ENCODE measurements at regions not wholly inside any gene's neighbourhood (a gene's known extent, or its start where the extent isn't known, plus 50 kb on each side); places are given as distances from the start of the nearest gene placed in this dataset.

GRCh38 chr6:156419594-156419993 is 357.6 kb upstream of the ARID1B start:
- no peaks in the 10 kb centered on the region for H3K4me1 ChIP-seq (ENCODE audit: control insufficient read depth in 1 of 2, insufficient read depth in 2 of 2, low read length in 2 of 2)
- H3K4me2 ChIP-seq (ENCODE audit: low read length) = no peak overlapping the region
- DNase-seq (ENCODE audit: low read depth, low spot score) = no peak
- no peaks in the 10 kb centered on the region for H3K79me2 ChIP-seq (ENCODE audit: insufficient read depth, low read length)
- BruUV-seq (replicated peaks) = no TSS peak
- TF ChIP-seq EZH2 (IDR thresholded peaks at IDR 0.05) = no peak
- TF ChIP-seq POLR2A (IDR thresholded peaks at IDR 0.05; ENCODE audit: borderline replicate concordance, extremely low read depth, insufficient read depth, insufficient read length) = no peak
- no peak for TF ChIP-seq CTCF (IDR thresholded peaks at IDR 0.05 in 2 of 3, conservative IDR thresholded peaks at IDR 0.05 in 1 of 3; ENCODE audit: borderline replicate concordance in 1 of 3, insufficient read depth in 1 of 3, low read depth in 2 of 3, low read length in 2 of 3)
- TF ChIP-seq POLR2AphosphoS5 (IDR thresholded peaks at IDR 0.05; ENCODE audit: low read depth, low read length) = no peak
- TF ChIP-seq RAD21 (IDR thresholded peaks at IDR 0.05; ENCODE audit: low read depth) = no peak
- TF ChIP-seq SIN3A (IDR thresholded peaks at IDR 0.05; ENCODE audit: low read depth) = no peak
- TF ChIP-seq REST (IDR thresholded peaks at IDR 0.05; ENCODE audit: low read depth) = no peak
- TF ChIP-seq, protein P1, sequence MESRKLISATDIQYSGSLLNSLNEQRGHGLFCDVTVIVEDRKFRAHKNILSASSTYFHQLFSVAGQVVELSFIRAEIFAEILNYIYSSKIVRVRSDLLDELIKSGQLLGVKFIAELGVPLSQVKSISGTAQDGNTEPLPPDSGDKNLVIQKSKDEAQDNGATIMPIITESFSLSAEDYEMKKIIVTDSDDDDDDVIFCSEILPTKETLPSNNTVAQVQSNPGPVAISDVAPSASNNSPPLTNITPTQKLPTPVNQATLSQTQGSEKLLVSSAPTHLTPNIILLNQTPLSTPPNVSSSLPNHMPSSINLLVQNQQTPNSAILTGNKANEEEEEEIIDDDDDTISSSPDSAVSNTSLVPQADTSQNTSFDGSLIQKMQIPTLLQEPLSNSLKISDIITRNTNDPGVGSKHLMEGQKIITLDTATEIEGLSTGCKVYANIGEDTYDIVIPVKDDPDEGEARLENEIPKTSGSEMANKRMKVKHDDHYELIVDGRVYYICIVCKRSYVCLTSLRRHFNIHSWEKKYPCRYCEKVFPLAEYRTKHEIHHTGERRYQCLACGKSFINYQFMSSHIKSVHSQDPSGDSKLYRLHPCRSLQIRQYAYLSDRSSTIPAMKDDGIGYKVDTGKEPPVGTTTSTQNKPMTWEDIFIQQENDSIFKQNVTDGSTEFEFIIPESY (IDR thresholded peaks at IDR 0.05; ENCODE audit: extremely low read depth, insufficient replicate concordance, low read length) = no peak
- TF ChIP-seq CBX3 (IDR thresholded peaks at IDR 0.05; ENCODE audit: low read depth) = no peak
- no peak for TF ChIP-seq SP1 (IDR thresholded peaks at IDR 0.05; ENCODE audit: low read depth)
- no peak for TF ChIP-seq ZFX (IDR thresholded peaks at IDR 0.05)
- no peak for TF ChIP-seq ZNF274 (IDR thresholded peaks at IDR 0.05; ENCODE audit: low read depth, low read length)
- TF ChIP-seq ELF1 (IDR thresholded peaks at IDR 0.05; ENCODE audit: borderline replicate concordance, low read depth) = no peak
- no peak for TF ChIP-seq ATF3 (IDR thresholded peaks at IDR 0.05)
- TF ChIP-seq TCF7L2 (IDR thresholded peaks at IDR 0.05; ENCODE audit: borderline replicate concordance, extremely low read depth, insufficient read depth, insufficient read length) = no peak
- TF ChIP-seq JUND (IDR thresholded peaks at IDR 0.05) = no peak
- TF ChIP-seq CEBPB (IDR thresholded peaks at IDR 0.05; ENCODE audit: low read depth) = no peak
- no peak for TF ChIP-seq FOSL1 (IDR thresholded peaks at IDR 0.05; ENCODE audit: low read depth)
- TF ChIP-seq EZH2phosphoT487 (IDR thresholded peaks at IDR 0.05; ENCODE audit: borderline replicate concordance) = no peak
- no peak overlapping the region for H3K27ac ChIP-seq (ENCODE audit: low read depth, low read length)
- RAD21 ChIA-PET (ENCODE audit: low non-redundant PET in 1 of 2, low total read pairs in 2 of 2, uncharacterized antibody in 2 of 2, unreplicated experiment in 2 of 2) = no interaction called here
- no peak overlapping the region for H2AFZ ChIP-seq (ENCODE audit: low read depth, low read length, poor library complexity, severe bottlenecking)
- no peak overlapping the region for H3K4me3 ChIP-seq (replicated peaks in 1 of 2; ENCODE audit: low read depth in 1 of 2, low read length in 2 of 2)
- no peak for ATAC-seq
- H3K9me3 ChIP-seq (ENCODE audit: control insufficient read depth in 1 of 2, insufficient read depth in 1 of 2, low read depth in 1 of 2, low read length in 2 of 2) = no peaks in the 10 kb centered on the region
- intact Hi-C loops (cut with micrococcal nuclease) = no loop called here
- H3K36me3 ChIP-seq (ENCODE audit: control insufficient read depth in 1 of 2, insufficient read depth in 2 of 2, low read length in 2 of 2) = no peaks in the 10 kb centered on the region
- H3K9me2 ChIP-seq (ENCODE audit: insufficient read depth) = no peaks in the 10 kb centered on the region
- no peaks in the 10 kb centered on the region for H3K27me3 ChIP-seq (ENCODE audit: insufficient read depth, low read length)
- no peaks in the 10 kb centered on the region for H4K20me1 ChIP-seq (ENCODE audit: insufficient read depth)
- H3K9ac ChIP-seq (ENCODE audit: low read length) = no peak overlapping the region
- POLR2A ChIA-PET = no interaction called here
- CTCF ChIA-PET = no interaction called here
